GM23248 (cell line): ENCODE measurements at regions not wholly inside any gene's neighbourhood (a gene's known extent, or its start where the extent isn't known, plus 50 kb on each side); places are given as distances from the start of the nearest gene placed in this dataset.

ENCODE experiments used
- EZH2 ChIP-seq: fragments of 200-600 bp; sonication (generic); IDR thresholded peaks from 2 replicates; pipeline ENCODE4 v1.6.1; 2018; ENCODE audit warnings: antibody characterized with exemption, mild to moderate bottlenecking; ENCODE audit not compliant: insufficient read depth, poor library complexity, severe bottlenecking
- EZH2phosphoT487 ChIP-seq: fragments of 200-600 bp; sonication (generic); IDR thresholded peaks from 2 replicates; pipeline ENCODE4 v1.6.1; 2018; ENCODE audit warnings: antibody characterized with exemption, moderate library complexity, mild to moderate bottlenecking, low read depth; ENCODE audit not compliant: insufficient read depth

DNA sequence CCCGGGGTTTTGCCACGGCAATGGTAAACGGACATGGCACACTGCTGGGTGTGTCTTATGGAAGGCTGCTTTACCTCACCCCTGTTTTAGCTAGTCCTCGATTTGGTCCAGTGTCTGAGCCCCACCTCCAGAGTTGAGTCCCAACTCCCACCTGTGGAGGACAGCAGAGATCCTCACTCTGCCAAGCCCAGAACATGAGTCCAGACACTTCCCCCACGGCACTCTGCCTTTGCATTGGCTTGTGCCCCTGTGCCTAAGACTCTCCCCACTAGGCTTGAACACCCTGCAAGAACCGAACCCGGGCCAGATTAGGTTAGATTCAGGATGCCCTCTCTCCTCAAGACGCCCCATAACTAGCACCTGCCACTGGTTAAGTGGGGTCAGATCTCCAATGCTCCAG is 59.8 kb upstream of the C14orf180 start:
- TF ChIP-seq EZH2: no peak
- TF ChIP-seq EZH2phosphoT487: no peak
